ENCODE measurements at regions not wholly inside any gene's neighbourhood (a gene's known extent, or its start where the extent isn't known, plus 50 kb on each side); places are given as distances from the start of the nearest gene placed in this dataset.

DNA sequence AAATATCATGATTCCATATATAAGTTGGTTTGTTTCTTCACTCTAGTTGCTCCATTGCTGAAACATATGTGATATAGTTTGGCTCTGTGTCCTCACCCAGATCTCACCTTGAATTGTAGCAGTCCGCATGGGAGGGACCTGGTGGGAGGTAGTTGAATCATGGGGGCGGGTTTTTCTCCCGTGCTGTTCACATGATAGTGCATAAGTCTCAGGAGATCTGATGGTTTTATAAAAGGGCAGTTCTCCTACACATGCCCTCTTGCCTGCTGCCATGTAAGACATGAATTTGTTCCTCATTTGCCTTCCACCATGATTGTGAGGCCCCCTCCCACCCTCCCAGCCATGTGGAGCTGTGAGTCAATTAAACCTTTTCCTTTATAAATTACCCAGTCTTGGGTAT, 915.5 kb downstream of the KCNJ2 start:
- TF ChIP-seq, protein P1, sequence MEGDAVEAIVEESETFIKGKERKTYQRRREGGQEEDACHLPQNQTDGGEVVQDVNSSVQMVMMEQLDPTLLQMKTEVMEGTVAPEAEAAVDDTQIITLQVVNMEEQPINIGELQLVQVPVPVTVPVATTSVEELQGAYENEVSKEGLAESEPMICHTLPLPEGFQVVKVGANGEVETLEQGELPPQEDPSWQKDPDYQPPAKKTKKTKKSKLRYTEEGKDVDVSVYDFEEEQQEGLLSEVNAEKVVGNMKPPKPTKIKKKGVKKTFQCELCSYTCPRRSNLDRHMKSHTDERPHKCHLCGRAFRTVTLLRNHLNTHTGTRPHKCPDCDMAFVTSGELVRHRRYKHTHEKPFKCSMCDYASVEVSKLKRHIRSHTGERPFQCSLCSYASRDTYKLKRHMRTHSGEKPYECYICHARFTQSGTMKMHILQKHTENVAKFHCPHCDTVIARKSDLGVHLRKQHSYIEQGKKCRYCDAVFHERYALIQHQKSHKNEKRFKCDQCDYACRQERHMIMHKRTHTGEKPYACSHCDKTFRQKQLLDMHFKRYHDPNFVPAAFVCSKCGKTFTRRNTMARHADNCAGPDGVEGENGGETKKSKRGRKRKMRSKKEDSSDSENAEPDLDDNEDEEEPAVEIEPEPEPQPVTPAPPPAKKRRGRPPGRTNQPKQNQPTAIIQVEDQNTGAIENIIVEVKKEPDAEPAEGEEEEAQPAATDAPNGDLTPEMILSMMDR (IDR thresholded peaks at IDR 0.05), result no peak
- TF ChIP-seq POLR2A (IDR thresholded peaks at IDR 0.05), result no peak

Data from Peyer's patch (tissue), 4 donors.